ENCODE measurements at regions not wholly inside any gene's neighbourhood (a gene's known extent, or its start where the extent isn't known, plus 50 kb on each side); places are given as distances from the start of the nearest gene placed in this dataset.
A peak's percentile ranks its signal among the peaks of the same experiment; 100 is the strongest.

- no peak overlapping the region for H3K27ac Mint-ChIP-seq
- intact Hi-C loops (cut with micrococcal nuclease): no loop called here
- no peak overlapping the region for H3K4me3 Mint-ChIP-seq (ENCODE audit: low read depth)
- DNase-seq (ENCODE audit: low spot score): no peak
- peaks cover 43% of the 10 kb centered on the region for H3K36me3 Mint-ChIP-seq (ENCODE audit: low read depth)
- no peaks in the 10 kb centered on the region for H3K9me3 Mint-ChIP-seq
- H3K27me3 Mint-ChIP-seq (ENCODE audit: low read depth): no peaks in the 10 kb centered on the region
- peaks cover 7% of the 10 kb centered on the region for H3K4me1 Mint-ChIP-seq (ENCODE audit: low read depth)
Observed at GRCh38 chr14:89576145-89576927, 159.3 kb upstream of the FOXN3 start.

GRCh38 chr14:89575386-89576061 is 158.5 kb upstream of the FOXN3 start:
- Mint-ChIP-seq H3K4me3 (ENCODE audit: low read depth) (no peak overlapping the region), H3K27ac (no peak overlapping the region), H3K4me1 (ENCODE audit: low read depth) (peaks cover 7% of the 10 kb centered on the region), H3K9me3 (no peaks in the 10 kb centered on the region), H3K36me3 (ENCODE audit: low read depth) (peaks cover 36% of the 10 kb centered on the region), H3K27me3 (ENCODE audit: low read depth) (no peaks in the 10 kb centered on the region)
- intact Hi-C loops (cut with micrococcal nuclease): no loop called here
- DNase-seq (ENCODE audit: low spot score): no peak

- peaks cover 30% of the 10 kb centered on the region for H3K36me3 Mint-ChIP-seq (ENCODE audit: low read depth)
- H3K4me3 Mint-ChIP-seq (ENCODE audit: low read depth): no peak overlapping the region
- DNase-seq (ENCODE audit: low spot score): no peak
- no peaks in the 10 kb centered on the region for H3K9me3 Mint-ChIP-seq
- no peaks in the 10 kb centered on the region for H3K27me3 Mint-ChIP-seq (ENCODE audit: low read depth)
- no peak overlapping the region for H3K27ac Mint-ChIP-seq
- intact Hi-C loops (cut with micrococcal nuclease): no loop called here
- H3K4me1 Mint-ChIP-seq (ENCODE audit: low read depth): peaks cover 7% of the 10 kb centered on the region
Observed at GRCh38 chr14:89574420-89574819, 157.4 kb upstream of the FOXN3 start.

- Mint-ChIP-seq H3K36me3 (ENCODE audit: low read depth) (peaks cover 27% of the 10 kb centered on the region), H3K9me3 (no peaks in the 10 kb centered on the region), H3K27me3 (ENCODE audit: low read depth) (no peaks in the 10 kb centered on the region), H3K27ac (no peak overlapping the region), H3K4me3 (ENCODE audit: low read depth) (no peak overlapping the region), H3K4me1 (ENCODE audit: low read depth) (peaks cover 7% of the 10 kb centered on the region)
- intact Hi-C loops (cut with micrococcal nuclease): no loop called here
- DNase-seq (ENCODE audit: low spot score): no peak
Observed at GRCh38 chr14:89573399-89573657, 156.3 kb upstream of the FOXN3 start.

- intact Hi-C loops (cut with micrococcal nuclease): no loop called here
- peaks cover 8% of the 10 kb centered on the region for H3K4me1 Mint-ChIP-seq (ENCODE audit: low read depth)
Observed at GRCh38 chr14:89572596-89573398, 155.8 kb upstream of the FOXN3 start.

GRCh38 chr14:89571491-89571890 is 154.5 kb upstream of the FOXN3 start:
- H3K27me3 Mint-ChIP-seq (ENCODE audit: low read depth): no peaks in the 10 kb centered on the region
- intact Hi-C loops (cut with micrococcal nuclease): no loop called here
- H3K4me3 Mint-ChIP-seq (ENCODE audit: low read depth): no peak overlapping the region
- no peak overlapping the region for H3K27ac Mint-ChIP-seq
- H3K4me1 Mint-ChIP-seq (ENCODE audit: low read depth): peaks cover 8% of the 10 kb centered on the region
- peaks cover 26% of the 10 kb centered on the region for H3K36me3 Mint-ChIP-seq (ENCODE audit: low read depth)
- DNase-seq (ENCODE audit: low spot score): no peak
- H3K9me3 Mint-ChIP-seq: no peaks in the 10 kb centered on the region

More at GRCh38 chr14:89572596-89573398, 155.8 kb upstream of the FOXN3 start:
- Mint-ChIP-seq H3K4me3 (ENCODE audit: low read depth) (no peak overlapping the region), H3K27ac (no peak overlapping the region), H3K27me3 (ENCODE audit: low read depth) (no peaks in the 10 kb centered on the region), H3K9me3 (no peaks in the 10 kb centered on the region), H3K36me3 (ENCODE audit: low read depth) (peaks cover 30% of the 10 kb centered on the region)
- DNase-seq (ENCODE audit: low spot score): no peak

- Mint-ChIP-seq H3K4me1 (ENCODE audit: low read depth) (peaks cover 15% of the 10 kb centered on the region), H3K27me3 (ENCODE audit: low read depth) (no peaks in the 10 kb centered on the region), H3K9me3 (no peaks in the 10 kb centered on the region), H3K4me3 (ENCODE audit: low read depth) (no peak overlapping the region), H3K27ac (no peak overlapping the region), H3K36me3 (ENCODE audit: low read depth) (peaks cover 42% of the 10 kb centered on the region)
- intact Hi-C loops (cut with micrococcal nuclease): no loop called here
- no peak for DNase-seq (ENCODE audit: low spot score)
Observed at GRCh38 chr14:89566644-89567415, 149.8 kb upstream of the FOXN3 start.

GRCh38 chr14:89566180-89566579 is 149.1 kb upstream of the FOXN3 start:
- no peak for DNase-seq (ENCODE audit: low spot score)
- Mint-ChIP-seq H3K4me3 (ENCODE audit: low read depth) (no peak overlapping the region), H3K27me3 (ENCODE audit: low read depth) (no peaks in the 10 kb centered on the region), H3K9me3 (no peaks in the 10 kb centered on the region), H3K27ac (peak overlapping the region; percentile 10), H3K4me1 (ENCODE audit: low read depth) (peaks cover 15% of the 10 kb centered on the region), H3K36me3 (ENCODE audit: low read depth) (peaks cover 43% of the 10 kb centered on the region)
- intact Hi-C loops (cut with micrococcal nuclease): no loop called here

GRCh38 chr14:89565607-89566006 is 148.6 kb upstream of the FOXN3 start:
- intact Hi-C loops (cut with micrococcal nuclease): no loop called here
- Mint-ChIP-seq H3K27ac (no peak overlapping the region), H3K27me3 (ENCODE audit: low read depth) (no peaks in the 10 kb centered on the region), H3K4me3 (ENCODE audit: low read depth) (no peak overlapping the region), H3K4me1 (ENCODE audit: low read depth) (peaks cover 15% of the 10 kb centered on the region), H3K36me3 (ENCODE audit: low read depth) (peaks cover 49% of the 10 kb centered on the region), H3K9me3 (no peaks in the 10 kb centered on the region)
- DNase-seq (ENCODE audit: low spot score): no peak

GRCh38 chr14:89564989-89565388 is 148.0 kb upstream of the FOXN3 start:
- H3K4me1 Mint-ChIP-seq (ENCODE audit: low read depth): peaks cover 17% of the 10 kb centered on the region

GRCh38 chr14:89564286-89564957 is 147.4 kb upstream of the FOXN3 start:
- no peak for DNase-seq (ENCODE audit: low spot score)
- Mint-ChIP-seq H3K9me3 (no peaks in the 10 kb centered on the region), H3K27ac (no peak overlapping the region), H3K4me1 (ENCODE audit: low read depth) (peaks cover 20% of the 10 kb centered on the region), H3K4me3 (ENCODE audit: low read depth) (no peak overlapping the region), H3K36me3 (ENCODE audit: low read depth) (peaks cover 56% of the 10 kb centered on the region), H3K27me3 (ENCODE audit: low read depth) (no peaks in the 10 kb centered on the region)
- intact Hi-C loops (cut with micrococcal nuclease): no loop called here

More at GRCh38 chr14:89564989-89565388, 148.0 kb upstream of the FOXN3 start:
- Mint-ChIP-seq H3K36me3 (ENCODE audit: low read depth) (peaks cover 55% of the 10 kb centered on the region), H3K9me3 (no peaks in the 10 kb centered on the region), H3K27ac (no peak overlapping the region), H3K4me3 (ENCODE audit: low read depth) (no peak overlapping the region), H3K27me3 (ENCODE audit: low read depth) (no peaks in the 10 kb centered on the region)
- intact Hi-C loops (cut with micrococcal nuclease): no loop called here
- DNase-seq (ENCODE audit: low spot score): no peak

- Mint-ChIP-seq H3K4me1 (ENCODE audit: low read depth) (peaks cover 19% of the 10 kb centered on the region), H3K36me3 (ENCODE audit: low read depth) (peaks cover 61% of the 10 kb centered on the region), H3K4me3 (ENCODE audit: low read depth) (no peak overlapping the region), H3K27me3 (ENCODE audit: low read depth) (no peaks in the 10 kb centered on the region), H3K27ac (no peak overlapping the region), H3K9me3 (no peaks in the 10 kb centered on the region)
- intact Hi-C loops (cut with micrococcal nuclease): no loop called here
- DNase-seq (ENCODE audit: low spot score): no peak
Observed at GRCh38 chr14:89563471-89563870, 146.4 kb upstream of the FOXN3 start.
